ENCODE measurements at regions not wholly inside any gene's neighbourhood (a gene's known extent, or its start where the extent isn't known, plus 50 kb on each side); places are given as distances from the start of the nearest gene placed in this dataset.

DNA sequence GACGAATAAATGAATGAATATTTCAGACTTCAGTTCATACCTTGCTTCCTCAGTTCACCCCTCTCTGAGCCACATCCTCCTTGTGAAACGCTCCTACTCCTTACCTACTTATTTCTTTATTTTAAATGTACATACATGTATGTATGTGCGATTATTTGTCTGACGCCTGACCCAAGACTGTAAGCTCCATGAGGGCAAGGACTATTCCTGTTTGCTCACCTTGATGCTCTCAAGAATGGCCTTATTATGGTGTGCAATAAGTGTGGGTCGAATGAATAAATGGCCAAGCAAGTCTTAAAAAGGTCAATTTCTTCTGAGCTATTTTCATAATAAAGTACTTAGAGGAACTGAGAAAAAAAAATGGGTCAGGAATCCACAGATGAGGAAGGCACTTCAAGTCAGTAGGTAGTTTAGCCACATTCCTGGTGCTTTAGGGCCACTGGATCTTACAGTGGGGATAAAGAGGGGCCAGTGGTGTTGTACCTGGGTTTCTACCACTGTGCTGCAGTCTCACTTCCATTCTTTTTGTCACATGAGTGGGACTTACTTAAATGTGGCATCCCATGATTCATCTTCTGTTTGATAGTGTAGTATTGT lies 74.7 kb downstream of the SDC1 start:
- no peak for DNase-seq

DNA sequence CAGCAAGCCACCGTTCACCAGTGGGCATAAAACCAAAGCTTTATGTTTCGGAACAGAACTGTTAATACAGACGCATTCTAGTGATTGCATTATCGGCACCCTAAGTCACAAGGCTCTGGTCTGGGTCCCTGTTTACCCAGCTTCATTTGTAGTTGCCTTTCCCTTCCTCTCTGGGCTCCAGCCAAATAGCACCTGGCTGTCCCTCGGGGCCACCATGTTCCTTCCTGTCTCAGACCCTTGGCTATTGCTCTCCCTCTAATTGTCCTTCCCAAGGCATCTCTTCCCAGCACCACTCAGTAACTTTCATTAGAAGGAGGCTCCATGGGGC lies 75.3 kb downstream of the SDC1 start:
- DNase-seq = no peak

DNA sequence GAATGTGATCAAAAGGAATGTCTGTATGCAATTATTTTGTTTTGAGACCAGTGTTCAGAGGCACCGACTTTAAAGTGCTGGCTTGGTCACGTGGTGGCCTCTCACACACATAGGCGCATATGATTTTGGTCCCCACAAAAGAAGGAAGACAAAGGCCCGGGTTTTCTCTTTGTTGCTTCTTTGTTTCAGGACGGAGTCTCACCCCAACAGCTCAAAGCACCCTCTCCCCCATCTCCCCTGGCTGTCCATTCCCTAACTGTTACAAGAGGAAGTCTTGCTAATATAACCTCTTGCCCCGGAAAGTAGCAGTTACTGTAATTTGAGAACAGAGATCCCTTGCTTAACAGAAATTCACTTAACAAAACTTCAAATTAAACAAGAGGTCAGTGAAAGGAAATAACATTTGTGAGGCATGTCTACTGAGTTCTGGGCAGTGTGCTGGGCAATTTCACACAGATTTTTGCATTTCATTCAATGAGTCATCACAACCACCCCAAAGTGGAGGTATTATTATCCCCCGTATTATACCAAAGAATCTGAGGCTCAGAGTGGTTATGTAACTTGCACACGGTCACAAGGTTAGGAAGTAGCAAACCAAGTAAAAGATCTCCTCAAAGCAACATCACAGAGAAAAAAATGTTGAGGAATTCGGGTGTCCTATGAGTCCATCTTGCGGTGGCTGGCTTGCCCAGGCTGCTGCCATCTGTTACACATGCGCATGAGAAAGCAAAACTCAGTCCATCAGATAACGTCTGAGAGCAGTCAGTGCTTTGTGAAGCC lies 75.8 kb downstream of the SDC1 start:
- peak; percentile 48 for DNase-seq

DNA sequence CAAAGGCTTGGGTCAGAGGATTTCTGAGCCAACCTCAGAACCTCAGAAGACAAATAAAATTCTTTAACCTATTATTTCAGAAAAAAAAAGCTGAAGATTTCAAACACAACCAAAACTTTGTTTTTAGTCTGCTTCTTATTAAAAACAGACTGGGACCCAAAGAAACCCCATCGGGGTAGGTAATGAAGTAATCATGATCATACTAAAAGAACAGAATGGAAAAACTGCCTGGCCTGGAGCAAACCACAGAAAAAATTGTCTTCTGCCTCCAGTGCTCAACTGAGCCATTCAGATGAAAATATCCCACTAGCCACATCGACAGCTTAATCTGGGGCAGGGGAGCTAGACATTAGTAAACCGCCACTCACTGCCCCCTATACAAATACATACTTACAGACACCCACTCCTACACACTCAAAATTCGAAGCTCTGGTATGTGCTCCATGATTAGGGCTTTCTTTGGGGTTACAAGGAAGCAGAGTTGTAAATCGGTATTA lies 76.5 kb downstream of the SDC1 start:
- no peak for DNase-seq

DNA sequence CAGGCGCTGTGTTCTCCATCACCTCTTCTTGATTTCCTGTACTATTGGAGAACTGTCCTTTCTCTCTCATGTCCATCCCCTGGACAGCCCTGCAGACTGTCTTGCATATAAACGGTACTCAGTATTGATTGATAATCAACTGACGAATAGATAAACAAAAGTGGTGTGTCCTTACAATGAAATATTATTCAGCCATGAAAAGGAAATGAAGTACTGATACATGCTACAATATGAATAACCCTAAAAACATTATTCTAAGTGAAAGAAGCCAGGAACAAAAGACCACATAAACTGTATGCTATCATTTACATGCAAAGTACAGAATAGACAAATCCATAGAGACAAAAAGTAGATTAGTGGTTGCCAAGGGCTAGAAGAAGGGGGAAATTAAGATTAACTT lies 77.6 kb downstream of the SDC1 start:
- no peak for DNase-seq

DNA sequence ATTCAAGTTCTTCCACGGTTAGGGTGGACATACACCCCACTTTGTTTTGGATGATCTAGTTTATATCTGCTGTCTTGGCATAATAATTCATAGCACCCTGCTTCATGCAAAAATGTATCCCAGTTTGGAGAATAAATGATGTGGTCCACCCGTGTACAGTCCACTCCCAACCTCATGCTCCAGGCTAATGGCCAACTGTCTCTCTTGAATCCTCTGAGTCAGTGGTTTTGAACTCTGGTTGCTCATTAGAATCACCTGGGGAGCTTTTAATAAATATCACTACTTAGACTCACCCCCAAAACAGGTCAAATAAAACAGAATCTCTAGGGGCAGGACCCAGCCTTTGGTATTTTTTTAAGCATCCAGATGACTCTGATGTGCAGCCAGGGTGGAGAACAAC lies 78.5 kb downstream of the SDC1 start:
- no peak for DNase-seq

DNA sequence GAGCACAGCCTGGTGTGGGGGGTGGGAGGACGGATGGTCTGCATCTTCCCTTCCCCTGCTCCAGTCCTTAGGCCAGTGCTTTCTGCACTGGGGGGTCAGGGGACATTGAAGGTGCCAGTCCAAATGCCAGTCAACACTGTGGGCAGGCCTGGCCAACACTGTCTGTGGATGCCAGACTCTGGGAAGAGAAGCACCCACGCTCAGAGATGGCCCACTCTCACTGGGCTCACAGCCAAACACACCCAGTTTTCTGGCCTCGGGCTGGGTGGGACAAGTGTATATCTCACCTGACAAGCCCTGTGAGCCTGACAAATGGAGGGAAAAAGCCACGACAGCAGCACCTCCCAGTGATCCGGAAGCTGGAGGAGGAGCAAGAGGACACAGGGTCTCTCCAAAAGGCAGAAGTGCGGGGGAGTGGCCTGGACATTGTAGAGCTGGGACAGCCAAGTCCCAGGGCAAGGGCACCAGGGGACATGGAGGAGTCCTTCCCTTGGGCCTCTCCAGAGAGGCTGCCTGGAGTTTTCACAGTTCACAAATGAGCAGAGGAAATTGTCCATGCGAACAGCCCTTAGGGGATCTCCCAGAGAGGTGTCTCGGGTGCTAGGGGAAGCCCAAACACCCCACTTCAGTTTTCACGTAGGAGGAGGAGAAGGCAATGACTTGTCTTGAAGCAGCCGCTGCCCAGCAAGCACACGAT lies 79.3 kb downstream of the SDC1 start:
- DNase-seq = no peak

DNA sequence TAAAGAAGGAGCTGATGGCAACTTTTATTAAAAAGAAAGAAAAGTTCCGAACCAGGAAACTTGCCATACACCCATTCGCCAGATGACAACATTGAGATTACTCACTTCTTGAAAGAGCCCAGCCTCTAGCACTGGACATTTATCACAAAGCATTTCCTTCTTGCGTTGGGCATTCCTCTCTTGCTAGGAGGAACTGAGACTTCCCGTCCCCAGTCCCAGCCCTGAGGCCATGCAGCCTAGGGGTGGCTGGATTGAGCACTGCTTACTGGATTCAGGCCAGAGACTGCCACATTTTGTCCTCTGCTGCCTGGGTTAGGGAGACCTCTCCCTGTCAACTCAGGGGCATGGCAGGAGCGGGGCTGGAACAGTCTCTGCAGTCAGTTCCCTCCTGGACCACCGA lies 80.1 kb downstream of the SDC1 start:
- peak; percentile 30 for DNase-seq

DNA sequence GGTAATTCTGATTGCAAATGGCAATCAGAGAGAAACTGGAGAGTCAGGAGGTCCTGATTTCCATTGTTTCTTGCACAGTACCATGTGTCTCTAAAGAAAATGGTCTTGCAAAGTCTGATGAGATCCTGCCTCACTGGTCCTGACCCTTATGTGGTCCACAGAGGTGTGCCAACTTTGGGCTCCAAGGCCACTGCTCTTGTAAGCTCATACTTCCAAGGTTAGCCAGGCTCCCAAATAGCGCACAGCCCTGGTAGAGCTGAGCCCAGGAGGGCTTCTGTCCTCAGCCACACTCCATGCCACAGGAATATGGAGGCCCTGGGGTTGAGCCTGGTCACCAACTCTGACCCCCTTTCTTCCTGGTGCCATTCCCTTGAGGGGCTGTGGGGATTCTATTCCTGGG lies 80.7 kb downstream of the SDC1 start:
- peak; percentile 5 for DNase-seq

DNA sequence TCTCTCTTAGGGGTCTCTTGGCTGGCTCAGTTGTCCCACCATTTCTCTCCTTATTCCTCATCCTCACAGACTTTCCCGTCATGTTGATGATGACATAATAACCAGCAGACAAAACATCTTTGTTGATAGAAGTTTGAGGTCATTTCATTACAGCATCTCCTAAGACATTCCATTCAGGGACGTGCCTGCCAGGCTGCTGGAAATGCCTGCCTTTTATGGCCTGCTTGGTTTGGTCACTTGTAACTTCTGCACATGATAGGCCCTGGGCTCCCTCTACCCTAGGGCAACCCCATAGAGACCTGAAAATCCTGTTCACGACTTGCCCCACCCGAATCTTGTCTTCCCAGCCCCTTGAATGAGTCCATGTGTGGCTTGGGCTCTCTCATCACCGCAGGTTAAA lies 81.7 kb downstream of the SDC1 start:
- DNase-seq = peak; percentile 29

DNA sequence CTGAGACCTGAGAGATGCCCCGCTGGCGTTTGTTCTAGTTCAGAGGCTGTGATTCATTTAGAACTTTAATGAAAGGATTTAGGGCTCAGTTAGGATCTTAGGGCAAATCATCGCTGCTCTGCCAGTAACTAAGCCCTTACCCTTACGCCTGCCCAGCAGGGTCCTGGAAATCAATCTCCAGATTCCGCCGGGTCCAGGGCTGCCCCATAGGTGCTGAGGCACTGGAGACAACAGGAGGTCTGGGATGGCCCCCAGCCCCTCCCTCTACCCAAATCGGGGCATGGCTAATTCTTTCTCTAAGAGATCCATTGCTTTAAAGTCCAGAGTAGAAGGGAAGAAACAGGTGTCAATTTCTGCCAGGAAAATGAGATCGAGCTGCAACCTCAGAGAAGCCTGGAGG lies 83.1 kb downstream of the SDC1 start:
- no peak for DNase-seq

DNA sequence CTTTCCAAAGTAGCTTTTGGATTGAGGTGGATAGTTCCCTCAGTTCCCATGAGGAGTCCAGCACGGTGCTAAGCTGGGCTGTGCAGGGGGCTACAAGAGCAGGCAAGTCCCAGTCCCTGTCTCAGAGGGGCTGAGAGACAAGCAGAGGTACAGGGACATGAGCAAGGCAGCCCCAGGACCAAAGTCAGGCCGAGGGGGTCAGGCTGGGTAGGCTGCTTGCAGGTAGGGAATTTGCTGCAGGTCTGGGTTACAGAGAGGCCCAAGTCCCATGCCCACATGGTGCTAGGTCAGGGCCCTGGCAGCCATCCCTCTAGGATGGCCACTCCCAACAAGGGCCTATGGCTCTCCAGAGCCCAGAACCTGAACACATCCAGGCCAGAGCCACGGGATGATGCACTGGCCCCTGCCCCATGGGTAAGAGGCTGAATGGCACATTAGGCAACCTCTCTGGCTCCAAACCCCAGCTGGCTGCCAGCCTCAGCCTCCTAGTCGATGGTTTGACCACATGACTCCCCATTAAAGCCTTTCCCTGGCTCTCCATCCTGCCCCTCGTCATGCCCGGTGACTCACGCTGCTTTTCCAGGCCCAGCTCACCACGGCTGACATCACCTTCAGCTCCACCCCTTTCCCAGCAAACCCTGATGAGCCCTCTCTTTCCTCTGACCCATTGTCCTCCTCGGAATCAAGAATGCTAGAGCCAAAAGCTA lies 83.7 kb downstream of the SDC1 start:
- DNase-seq = peak; percentile 50

DNA sequence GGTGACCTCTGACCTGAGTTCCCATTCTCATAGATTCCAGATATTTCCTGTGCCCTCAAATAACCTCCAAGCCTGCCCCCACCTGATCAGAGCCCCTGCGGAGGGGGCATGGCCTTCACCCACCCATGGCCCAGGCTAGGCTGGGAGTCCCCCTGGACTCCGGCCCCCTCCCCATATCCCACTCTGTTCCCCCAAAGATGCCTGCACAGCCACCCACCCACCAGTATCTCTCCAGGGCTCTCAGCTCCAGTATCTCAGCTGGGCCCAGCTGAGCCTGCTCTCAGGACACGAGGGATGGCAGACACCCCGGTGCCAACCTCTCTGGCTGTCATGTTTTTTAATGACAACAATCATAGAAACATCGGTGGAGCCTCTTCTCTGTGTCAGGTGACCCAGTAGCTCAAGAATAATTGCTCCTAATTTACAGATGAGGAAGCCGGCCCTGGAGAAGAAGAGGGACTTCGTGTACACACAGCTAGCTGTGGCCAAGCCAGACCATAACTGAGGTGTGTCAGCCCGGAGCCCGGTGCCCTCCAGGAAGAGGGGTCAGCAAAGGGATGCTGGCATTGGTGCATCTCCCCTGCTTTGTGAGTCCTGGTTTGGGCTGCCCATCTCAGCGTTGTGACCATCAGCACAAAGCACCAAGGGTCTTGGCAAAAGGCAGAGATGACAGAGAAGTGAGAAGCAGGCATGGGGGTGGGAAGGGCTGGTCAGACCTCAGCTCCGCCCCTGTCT lies 84.4 kb downstream of the SDC1 start:
- peak; percentile 32 for DNase-seq

DNA sequence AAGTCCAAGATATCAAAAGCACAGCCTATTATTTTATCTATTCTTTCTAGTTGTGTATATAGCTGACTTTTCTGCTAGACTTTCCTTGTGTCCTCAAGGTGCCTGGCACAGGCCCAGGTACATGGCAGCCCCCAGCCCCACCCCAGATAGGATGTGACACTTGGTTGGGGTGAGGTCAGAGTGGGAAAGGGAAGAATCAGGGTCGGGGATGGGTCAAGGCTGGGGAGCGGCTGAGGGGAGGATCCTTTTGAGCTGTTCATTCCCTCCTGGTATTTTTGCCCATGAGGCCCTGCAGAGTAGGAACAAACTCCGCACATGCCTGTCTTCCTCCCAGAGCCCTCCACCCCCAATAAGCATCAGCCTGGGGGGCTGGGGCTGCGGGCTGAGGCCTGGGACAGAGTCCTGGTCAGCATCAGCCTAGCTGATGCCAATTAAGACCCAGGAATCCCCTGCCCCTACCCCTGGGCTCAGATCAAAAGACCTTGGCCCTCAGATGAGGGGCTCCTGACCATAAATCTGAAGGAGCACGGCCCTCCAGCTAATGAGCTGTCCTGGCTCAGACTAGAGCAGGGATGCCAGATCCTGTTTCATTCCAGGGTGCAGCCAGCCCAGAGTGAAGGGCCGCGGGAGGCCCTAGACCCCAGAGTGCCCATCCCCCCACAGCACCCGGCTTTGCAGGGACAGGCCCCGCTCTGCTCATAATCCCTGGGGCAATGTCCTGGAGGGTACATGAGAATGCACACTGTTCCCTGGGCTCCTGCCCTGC lies 85.3 kb downstream of the SDC1 start:
- DNase-seq = peak; percentile 35

DNA sequence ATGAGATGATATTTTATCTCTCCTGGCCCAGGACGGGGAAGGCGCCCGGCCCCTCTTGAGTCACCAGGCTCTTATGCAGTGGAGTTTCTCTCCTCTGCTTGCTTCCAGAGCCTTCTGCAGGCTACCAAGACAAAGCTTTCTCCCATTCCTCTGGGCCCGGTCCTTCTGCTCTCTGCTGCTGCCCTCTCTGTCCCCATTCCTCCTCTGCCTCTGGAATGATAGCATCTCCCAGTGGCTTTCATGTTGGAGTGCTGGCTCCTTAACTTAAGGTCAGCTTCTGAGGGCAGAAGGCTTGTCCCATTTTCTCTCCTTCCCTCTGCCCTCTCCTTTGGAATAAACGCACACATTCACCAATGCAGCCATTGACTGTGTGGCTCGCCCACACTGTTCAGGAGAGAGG lies 86.2 kb downstream of the SDC1 start:
- no peak for DNase-seq

DNA sequence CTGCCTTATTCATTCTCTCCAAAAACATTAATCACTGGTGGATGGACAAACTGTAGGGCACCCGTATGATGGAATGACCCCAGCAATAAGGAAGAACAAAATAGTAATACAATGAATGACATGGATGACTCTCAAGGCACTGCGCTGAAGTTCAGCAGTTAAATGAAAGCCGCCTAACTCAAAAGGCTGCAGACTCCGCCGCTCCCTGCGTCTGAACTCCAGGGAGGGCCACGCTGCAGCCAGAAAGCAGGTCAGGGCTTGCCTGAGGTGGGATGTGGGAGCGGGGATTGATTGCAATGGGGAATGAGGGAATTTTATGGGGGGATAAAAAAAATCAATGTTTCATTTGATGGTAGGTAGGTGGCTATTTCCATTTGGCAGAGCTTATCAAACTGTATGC lies 86.5 kb upstream of the LAPTM4A start:
- DNase-seq = peak; percentile 9

DNA sequence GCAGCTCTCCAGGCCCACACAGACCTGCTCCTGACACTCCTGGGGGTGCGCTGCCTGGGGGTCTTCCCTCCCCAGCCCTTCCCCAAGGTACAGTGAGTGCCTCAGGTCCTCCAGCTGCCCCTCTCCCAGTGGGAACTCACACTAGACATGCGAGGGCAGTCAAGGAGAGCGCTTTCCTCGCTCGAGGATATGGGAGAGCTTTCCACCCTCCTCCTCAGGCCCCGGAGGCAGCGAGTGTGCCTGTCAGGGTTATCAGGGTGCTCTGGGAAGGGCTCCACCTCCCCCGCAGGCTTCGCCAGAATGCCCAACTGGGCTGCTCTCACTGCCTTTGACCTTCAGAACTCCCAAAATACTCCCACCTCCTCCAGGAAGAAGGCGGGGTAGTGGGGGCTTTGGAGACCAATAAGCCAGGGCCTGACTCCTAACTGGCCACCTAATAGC lies 85.7 kb upstream of the LAPTM4A start:
- DNase-seq = peak; percentile 18

DNA sequence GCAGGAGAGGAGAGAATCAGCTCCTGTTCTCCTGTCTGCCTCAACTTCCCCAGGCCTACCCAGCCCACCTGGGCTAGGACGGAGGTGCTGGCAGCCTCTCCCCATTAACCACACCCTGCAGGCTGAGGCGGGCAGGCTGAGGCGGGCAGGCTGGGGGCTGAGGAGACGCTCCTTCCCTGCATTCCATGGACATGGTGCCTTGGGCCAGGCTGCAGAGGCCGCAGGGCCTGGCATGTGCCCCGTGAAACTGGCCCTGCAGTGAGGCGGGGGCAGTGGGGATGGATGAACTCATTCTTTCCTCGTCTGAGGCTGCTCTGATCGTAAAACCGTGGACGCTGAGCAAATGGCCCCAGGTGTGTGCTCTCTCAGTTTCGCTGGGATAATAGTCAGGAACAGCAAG lies 84.7 kb upstream of the LAPTM4A start:
- DNase-seq = peak; percentile 7

DNA sequence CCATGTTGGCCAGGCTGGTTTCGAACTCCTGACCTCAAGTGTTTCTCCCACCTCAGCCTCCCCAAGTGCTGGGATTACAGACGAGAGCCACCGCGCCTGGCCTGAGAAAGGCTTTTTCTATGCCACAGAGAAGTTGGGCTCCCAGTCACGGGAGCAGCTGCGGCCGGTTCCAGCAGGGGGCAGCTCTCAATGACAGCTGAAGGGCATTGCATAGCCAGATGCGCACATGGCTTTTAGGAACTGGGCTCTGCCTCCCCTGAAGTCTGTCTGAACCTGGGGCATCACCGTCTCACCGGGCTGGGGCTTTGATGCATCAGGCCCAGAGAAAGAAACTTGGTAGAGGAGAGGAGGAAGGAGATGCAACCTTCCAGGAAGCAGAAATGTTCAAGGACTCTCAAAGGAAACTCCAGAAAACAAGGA lies 84.2 kb upstream of the LAPTM4A start:
- DNase-seq = peak; percentile 80

DNA sequence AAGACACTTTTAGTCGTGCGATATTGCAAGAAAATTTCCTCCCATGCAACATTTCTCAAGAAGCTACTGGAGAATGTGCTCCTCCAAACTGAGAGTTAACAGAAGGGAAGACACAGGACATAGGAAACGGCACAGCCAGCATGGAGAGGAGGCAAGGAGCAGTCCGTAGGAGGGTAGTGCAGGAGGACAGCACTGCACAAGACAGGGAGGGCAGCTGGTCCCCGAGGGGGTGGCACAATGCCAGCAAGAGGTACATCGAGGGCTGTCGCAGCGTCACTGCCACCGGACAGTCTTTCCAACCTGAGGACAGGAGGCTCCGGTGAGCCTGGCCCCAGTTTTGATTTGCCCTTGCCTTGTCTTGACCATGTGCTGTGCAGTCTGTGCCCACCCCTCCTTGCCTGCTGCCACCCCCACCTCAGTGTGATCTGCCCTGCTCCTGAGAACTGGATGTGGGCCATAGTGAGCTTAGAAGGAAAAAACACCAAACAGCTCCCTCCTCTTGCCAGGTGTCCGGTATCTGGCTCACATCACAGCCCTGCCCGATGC lies 81.6 kb upstream of the LAPTM4A start:
- DNase-seq = no peak

DNA sequence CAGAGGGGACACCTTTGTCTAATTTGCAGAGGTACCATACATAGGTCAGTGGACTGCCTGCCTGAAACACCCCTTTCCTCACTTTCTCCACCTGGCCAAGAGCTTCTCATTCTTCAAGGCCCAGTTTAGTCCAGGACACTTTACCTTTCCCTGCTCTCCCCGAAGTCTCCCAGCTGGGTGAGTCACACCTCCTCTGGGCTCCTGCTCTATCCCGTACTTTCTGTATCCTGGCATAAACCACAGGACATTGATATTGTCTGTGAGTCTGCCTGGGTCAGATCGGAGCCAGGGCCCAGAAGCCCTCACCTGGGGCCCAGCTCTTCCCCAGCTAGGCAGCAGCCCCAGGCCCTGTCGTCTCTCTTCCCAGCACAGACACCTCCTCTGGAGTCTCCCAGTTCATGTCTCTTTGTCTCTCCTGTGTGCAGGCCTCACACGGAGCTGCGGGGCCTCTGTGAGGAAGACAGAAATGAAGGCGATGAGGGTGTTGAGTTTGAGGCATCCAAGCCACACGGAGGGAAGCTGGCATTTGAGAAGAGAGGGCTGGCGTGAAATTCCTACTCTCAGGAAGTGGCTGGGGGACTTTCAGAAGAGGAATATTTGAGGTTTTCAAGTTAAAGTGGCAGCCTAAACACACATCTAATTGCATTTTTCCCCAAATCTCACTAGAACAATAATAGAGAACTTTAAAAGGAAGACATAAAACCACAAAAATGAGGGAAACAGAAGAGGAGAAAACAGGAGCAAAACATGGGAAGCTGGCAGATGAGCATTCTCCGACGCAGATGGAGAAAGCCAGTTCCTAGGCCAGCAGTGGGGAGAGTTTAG lies 79.6 kb upstream of the LAPTM4A start:
- DNase-seq = no peak

Measured in right forelimb (tissue), 1 donor.